SJSA1 (cell line): ENCODE measurements at regions not wholly inside any gene's neighbourhood (a gene's known extent, or its start where the extent isn't known, plus 50 kb on each side); places are given as distances from the start of the nearest gene placed in this dataset.
"Not testable (repeated sequence)": the region's sequence is repeated elsewhere in the genome, so short reads cannot be mapped to it uniquely, and the experiment has no call there.

ENCODE experiments used
- DNase-seq, 2 experiments: peaks; one replicate each; pipeline ENCODE4 v3.0.0-alpha.2; 2015 to 2020; ENCODE audit warnings: low spot score in 2 of 2, low read depth in 1 of 2
- H3K27ac ChIP-seq: fragments of 250-450 bp; sonication (Bioruptor Pico); 2 replicates; pipeline ENCODE4 v1.5.1; 2020; ENCODE audit warnings: mild to moderate bottlenecking, moderate library complexity
- H3K27me3 ChIP-seq: fragments of 250-450 bp; sonication (Bioruptor Pico); replicated peaks from 2 replicates; pipeline ENCODE4 v1.5.1; 2020; ENCODE audit warnings: mild to moderate bottlenecking, moderate library complexity
- H3K36me3 ChIP-seq: fragments of 250-450 bp; sonication (Bioruptor Pico); 2 replicates; pipeline ENCODE4 v1.5.1; 2020; ENCODE audit warnings: mild to moderate bottlenecking
- H3K4me1 ChIP-seq: fragments of 250-450 bp; sonication (Bioruptor Pico); replicated peaks from 2 replicates; pipeline ENCODE4 v1.6.1; 2021; ENCODE audit warnings: mild to moderate bottlenecking
- H3K4me3 ChIP-seq: fragments of 250-450 bp; sonication (Bioruptor Pico); 2 replicates; pipeline ENCODE4 v1.5.1; 2020; ENCODE audit warnings: mild to moderate bottlenecking
- H3K9me3 ChIP-seq: fragments of 250-450 bp; sonication (Bioruptor Pico); replicated peaks from 2 replicates; pipeline ENCODE4 v1.5.1; 2020; ENCODE audit warnings: mild to moderate bottlenecking

GRCh38 chrX:54615109-54615508, 85.1 kb downstream of the GNL3L start:
- DNase-seq: no peak
- Histone ChIP-seq H3K4me1 (no peaks in the 10 kb centered on the region), H3K27me3 (no peaks in the 10 kb centered on the region), H3K36me3 (no peaks in the 10 kb centered on the region), H3K27ac (no peak overlapping the region), H3K9me3 (no peaks in the 10 kb centered on the region), H3K4me3 (no peak overlapping the region)

DNA sequence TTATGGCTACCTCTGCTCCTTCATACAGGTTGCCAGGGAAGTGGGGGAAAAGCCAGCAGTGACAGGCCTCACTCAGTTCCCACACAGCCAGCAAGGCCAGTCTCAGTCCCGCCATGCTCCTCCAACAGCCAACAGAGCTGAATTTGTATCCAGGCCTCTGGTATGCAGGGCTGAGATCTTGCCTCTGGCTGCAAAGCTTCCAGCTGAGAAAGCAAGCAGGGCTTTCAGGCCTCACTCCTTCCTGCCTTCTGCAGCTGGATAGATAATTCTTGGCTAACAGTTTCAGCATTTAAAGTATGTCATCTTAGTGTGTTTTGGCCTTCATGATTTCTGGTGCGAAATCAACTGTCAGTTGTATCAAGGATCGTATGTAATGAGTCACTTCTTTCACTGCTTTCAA, 103.6 kb downstream of the GNL3L start:
- no peaks in the 10 kb centered on the region for H3K9me3 ChIP-seq
- no peak for DNase-seq
- H3K27ac ChIP-seq: no peak overlapping the region
- H3K36me3 ChIP-seq: no peaks in the 10 kb centered on the region
- no peak overlapping the region for H3K4me3 ChIP-seq
- H3K27me3 ChIP-seq: no peaks in the 10 kb centered on the region
- H3K4me1 ChIP-seq: no peaks in the 10 kb centered on the region

GRCh38 chrX:54639018-54639345, 109.0 kb downstream of the GNL3L start:
- DNase-seq: no peak
- Histone ChIP-seq H3K4me1 (peaks cover 5% of the 10 kb centered on the region; the same call in 1 of the 2 replicates), H3K27ac (peak overlapping the region; percentile 97), H3K4me3 (peak overlapping the region; percentile 51), H3K9me3 (no peaks in the 10 kb centered on the region), H3K36me3 (no peaks in the 10 kb centered on the region), H3K27me3 (no peaks in the 10 kb centered on the region)

GRCh38 chrX:54639346-54640102, 109.5 kb downstream of the GNL3L start:
- peak overlapping the region; percentile 51 for H3K4me3 ChIP-seq
- H3K4me1 ChIP-seq: peaks cover 5% of the 10 kb centered on the region; the same call in 1 of the 2 replicates
- no peaks in the 10 kb centered on the region for H3K36me3 ChIP-seq
- no peaks in the 10 kb centered on the region for H3K9me3 ChIP-seq
- H3K27me3 ChIP-seq: no peaks in the 10 kb centered on the region
- peak overlapping the region; percentile 97 for H3K27ac ChIP-seq
- peak; percentile 94 to 95 for DNase-seq

DNA sequence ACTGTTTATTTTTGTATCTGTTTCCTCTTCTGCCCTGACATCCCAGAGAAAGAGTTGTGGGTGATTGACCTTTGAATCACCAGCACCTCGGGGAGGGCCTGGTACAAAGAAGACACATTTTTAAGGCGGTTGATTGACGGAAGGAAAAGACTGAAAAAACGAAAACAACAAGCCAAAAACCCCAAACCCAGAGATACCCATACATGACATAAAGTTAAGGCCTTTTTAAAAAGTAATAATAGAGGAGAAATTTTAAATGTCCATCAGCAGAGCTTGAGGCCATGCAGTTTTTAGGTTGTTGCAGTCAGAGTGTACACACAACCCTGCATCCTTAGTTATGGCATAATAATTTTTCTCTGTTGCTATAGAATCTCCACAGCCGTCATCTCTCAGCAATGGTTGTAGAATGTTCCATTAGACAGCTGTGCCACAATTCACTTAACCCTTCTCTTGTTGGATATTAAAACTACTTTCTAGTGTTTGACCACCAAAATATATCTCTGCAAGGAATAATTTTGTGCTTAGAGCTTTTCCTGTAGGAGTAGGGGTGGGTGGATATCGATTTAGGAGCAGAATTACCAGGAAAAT, 110.2 kb downstream of the GNL3L start:
- Histone ChIP-seq H3K9me3 (no peaks in the 10 kb centered on the region), H3K4me3 (peak overlapping the region; percentile 51), H3K36me3 (no peaks in the 10 kb centered on the region), H3K4me1 (peaks cover 5% of the 10 kb centered on the region; the same call in 1 of the 2 replicates), H3K27me3 (no peaks in the 10 kb centered on the region), H3K27ac (peak overlapping the region; percentile 97)
- DNase-seq: no peak

GRCh38 chrX:54640736-54641135, 110.7 kb downstream of the GNL3L start:
- Histone ChIP-seq H3K9me3 (no peaks in the 10 kb centered on the region), H3K27me3 (no peaks in the 10 kb centered on the region), H3K4me3 (no peak overlapping the region), H3K27ac (no peak overlapping the region), H3K36me3 (no peaks in the 10 kb centered on the region), H3K4me1 (peaks cover 5% of the 10 kb centered on the region; the same call in 1 of the 2 replicates)
- no peak for DNase-seq

DNA sequence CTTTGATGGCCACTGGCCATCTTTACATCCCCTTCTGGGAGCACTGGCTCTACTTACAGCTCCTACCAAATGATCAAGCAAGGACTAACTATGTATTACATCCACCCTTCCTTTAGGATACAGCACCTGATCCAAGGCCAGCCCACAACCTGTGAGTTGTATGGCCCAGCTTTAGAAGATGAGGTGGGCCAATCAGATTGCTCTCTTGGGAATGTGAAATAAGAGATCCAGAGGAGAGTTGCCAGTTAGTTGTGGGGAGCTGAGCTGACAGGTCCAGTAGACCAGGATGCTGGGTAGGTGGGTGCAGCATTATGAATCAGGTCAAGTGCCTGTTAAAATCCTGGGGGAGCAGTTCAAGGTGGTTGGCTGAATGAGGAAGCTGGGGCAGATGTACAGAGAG, 111.5 kb downstream of the GNL3L start:
- Histone ChIP-seq H3K27me3 (no peaks in the 10 kb centered on the region), H3K4me3 (no peak overlapping the region), H3K27ac (no peak overlapping the region), H3K4me1 (peaks cover 5% of the 10 kb centered on the region; the same call in 1 of the 2 replicates), H3K36me3 (no peaks in the 10 kb centered on the region), H3K9me3 (no peaks in the 10 kb centered on the region)
- no peak for DNase-seq

GRCh38 chrX:54647607-54648006, 117.6 kb downstream of the GNL3L start:
- not testable (repeated sequence) for H3K4me1 ChIP-seq, H3K9me3 ChIP-seq, H3K27ac ChIP-seq, H3K36me3 ChIP-seq, H3K4me3 ChIP-seq, H3K27me3 ChIP-seq
- peak in 1 of 2 experiments; percentile 1 for DNase-seq

- H3K27ac ChIP-seq: no peak overlapping the region
- H3K4me3 ChIP-seq: no peak overlapping the region
- H3K36me3 ChIP-seq: no peaks in the 10 kb centered on the region
- no peaks in the 10 kb centered on the region for H3K27me3 ChIP-seq
- H3K4me1 ChIP-seq: no peaks in the 10 kb centered on the region
- DNase-seq: no peak
- H3K9me3 ChIP-seq: no peaks in the 10 kb centered on the region
Observed at GRCh38 chrX:54659547-54659946, 129.5 kb downstream of the GNL3L start.

- Histone ChIP-seq H3K4me1 (no peaks in the 10 kb centered on the region), H3K27me3 (no peaks in the 10 kb centered on the region), H3K9me3 (no peaks in the 10 kb centered on the region), H3K4me3 (no peak overlapping the region), H3K36me3 (no peaks in the 10 kb centered on the region), H3K27ac (no peak overlapping the region)
- no peak for DNase-seq
Observed at GRCh38 chrX:54675762-54676161, 122.3 kb downstream of the ITIH6 start.

DNA sequence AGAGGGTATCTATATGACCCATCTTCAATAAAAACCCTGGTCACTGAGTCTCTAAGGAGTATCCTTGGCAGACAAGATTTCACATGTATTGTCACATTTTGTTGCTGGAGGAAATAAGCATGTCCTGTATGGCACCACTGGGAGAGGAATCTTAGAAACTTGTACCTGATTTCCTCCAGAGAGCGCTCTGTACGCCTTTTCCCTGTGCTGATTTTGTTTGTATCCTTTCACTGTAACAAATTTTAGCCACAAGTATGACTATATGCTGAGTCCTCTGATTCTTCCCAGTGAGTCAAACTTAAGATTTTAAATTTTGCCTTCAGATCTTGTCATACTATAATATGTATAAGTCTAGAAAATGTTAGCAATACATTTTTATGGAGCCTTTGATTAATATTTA, 102.8 kb downstream of the ITIH6 start:
- Histone ChIP-seq H3K36me3 (no peaks in the 10 kb centered on the region), H3K27me3 (no peaks in the 10 kb centered on the region), H3K4me1 (no peaks in the 10 kb centered on the region), H3K27ac (no peak overlapping the region), H3K9me3 (no peaks in the 10 kb centered on the region), H3K4me3 (no peak overlapping the region)
- DNase-seq: no peak

DNA sequence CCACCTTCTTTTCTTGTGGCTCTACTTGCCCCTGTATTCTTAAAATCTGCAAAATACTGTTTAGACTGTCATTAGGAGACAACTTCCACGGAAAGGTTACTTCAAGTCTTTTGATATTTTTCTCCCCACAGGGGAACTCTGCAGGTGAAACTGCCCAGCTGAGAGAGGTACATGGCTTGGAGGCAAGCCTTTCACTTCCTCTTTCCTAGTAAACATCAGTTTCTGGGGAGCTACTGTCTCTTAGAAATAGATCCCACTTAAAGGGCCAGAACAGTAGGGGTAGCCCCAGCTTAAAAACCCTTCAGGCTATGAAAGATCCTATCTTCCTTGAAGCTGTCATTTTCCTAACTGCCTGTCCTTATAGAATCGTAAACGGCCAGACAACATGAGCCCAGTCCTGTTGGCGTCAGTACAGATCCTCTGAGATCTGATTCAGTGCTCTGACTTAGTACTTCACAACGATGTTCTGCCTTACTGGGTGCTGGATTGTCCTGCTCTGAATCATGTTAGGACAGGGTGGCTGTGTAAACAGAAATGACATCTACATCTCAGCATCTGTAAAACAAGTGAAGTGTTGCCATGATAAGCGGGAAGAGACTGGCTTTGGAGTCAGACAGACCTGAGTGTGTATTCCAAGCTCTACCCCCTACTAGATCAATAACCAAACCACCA, 102.1 kb downstream of the ITIH6 start:
- no peaks in the 10 kb centered on the region for H3K4me1 ChIP-seq
- H3K27ac ChIP-seq: no peak overlapping the region
- H3K4me3 ChIP-seq: no peak overlapping the region
- no peaks in the 10 kb centered on the region for H3K9me3 ChIP-seq
- no peaks in the 10 kb centered on the region for H3K27me3 ChIP-seq
- H3K36me3 ChIP-seq: no peaks in the 10 kb centered on the region
- DNase-seq: no peak
